Heart right ventricle (tissue), 16 donors: ENCODE measurements at regions not wholly inside any gene's neighbourhood (a gene's known extent, or its start where the extent isn't known, plus 50 kb on each side); places are given as distances from the start of the nearest gene placed in this dataset.

ENCODE experiments used
- ATAC-seq, 8 donors: fragments of 200-7000 bp; cut with Tn5 transposase; one replicate each; pipeline ENCODE4 v1.9.1; 2020; ENCODE audit warnings: mild to moderate bottlenecking in 8 of 8, moderate library complexity in 8 of 8, moderate number of reproducible peaks in 1 of 8
- DNase-seq, 2 donors: peaks; one replicate each; pipeline ENCODE4 v3.0.0-alpha.2; 2020
- H3K27ac ChIP-seq, 10 donors: fragments of 200-600 bp; sonication (generic) in 2 of 10; one replicate each; pipeline versions ENCODE4 v1.5.0 to v1.8.0; 2020 to 2022; ENCODE audit warnings: mild to moderate bottlenecking in 3 of 10
- H3K27me3 ChIP-seq, 7 donors: fragments of 200-600 bp; one replicate each; pipeline ENCODE4 v1.8.0; 2021 to 2022; ENCODE audit warnings: mild to moderate bottlenecking in 2 of 7
- H3K36me3 ChIP-seq, 9 donors: fragments of 200-600 bp; sonication (generic) in 1 of 9; one replicate each; pipeline versions ENCODE4 v1.5.0 to v1.8.0; 2020 to 2022; ENCODE audit warnings: mild to moderate bottlenecking in 2 of 9
- H3K4me1 ChIP-seq, 9 donors: fragments of 200-600 bp; sonication (generic) in 1 of 9; one replicate each; pipeline versions ENCODE4 v1.5.0 to v1.8.0; 2020 to 2022; ENCODE audit warnings: mild to moderate bottlenecking in 4 of 9
- H3K4me3 ChIP-seq, 10 donors: fragments of 200-600 bp; sonication (generic) in 2 of 10; one replicate each; pipeline versions ENCODE4 v1.5.0 to v1.8.0; 2020 to 2022; ENCODE audit warnings: mild to moderate bottlenecking in 7 of 10, moderate library complexity in 2 of 10
- H3K9me3 ChIP-seq, 11 donors: fragments of 200-600 bp in 10 of 11; sonication (generic) in 2 of 11; one replicate each; pipeline versions ENCODE4 v1.5.0 to v1.8.0; 2013 to 2022; ENCODE audit warnings: mild to moderate bottlenecking in 2 of 11, control low read depth in 1 of 11, moderate library complexity in 1 of 11
- CTCF ChIP-seq, 9 donors: fragments of 200-600 bp; sonication (generic) in 2 of 9; IDR thresholded peaks; one replicate each; pipeline versions ENCODE4 v1.5.0 to v1.8.0; 2021 to 2022; ENCODE audit warnings: antibody characterized with exemption in 9 of 9, mild to moderate bottlenecking in 5 of 9, moderate library complexity in 1 of 9
- WGBS, 2 donors: extraction: QIAGEN DNeasy Blood & Tissue Kit; methylation state at CpG; one replicate each; pipeline ENCODE4 v1.1.7; 2013; ENCODE audit warnings: inconsistent platforms in 1 of 2; 5-methylcytosine and 5-hydroxymethylcytosine counted together
- intact Hi-C, 10 donors: fragments of 100-400 bp; cut with DNase I; formaldehyde crosslinking; loops; one replicate each; pipeline versions ENCODE4 v1.11.1 to v1.14.2; 2022
- donor health status: Arrhythmogenic right ventricular cardiomyopathy.
- donor health status: ischemic (EF 13 %, LVEDD 7.1; RV severe dilation, severe dysfunction).
- donor health status: healthy with polysubstance abuse.
- donor health status: DM: no; HTN: yes; CAD: no.
- donor health status: DM: no; HTN: no; CAD: no.
- donor health status: ischemic (EF 25% LVEDD 6.9; RV normal size, moderate dysfunction).
- donor health status: ischemic (EF 25% LVEDD 5.7; RV mildly dilated, moderate dysfunction).
- donor health status: healthy.
- donor health status: DM: yes; HTN: yes; CAD: no.
- donor health status: Ischemic cardiomyopathy.
- donor health status: ischemic (EF 35%, LVEDD 5.7; RV mildly dilated, moderate dysfunction).
- donor health status: nonischemic (EF 11% LVEDD 7.7; RV severe dilation, severe dysfunction).
- donor health status: DM: yes; HTN: yes; CAD: no.
- donor health status: PGD.
- donor health status: ischemic (EF 29% LVEDD 5.4; RV normal size, mild dysfunction).
- donor health status: nonischemic (EF 23%, LVEDD 6.1; RV moderate dilation, normal function).

DNA sequence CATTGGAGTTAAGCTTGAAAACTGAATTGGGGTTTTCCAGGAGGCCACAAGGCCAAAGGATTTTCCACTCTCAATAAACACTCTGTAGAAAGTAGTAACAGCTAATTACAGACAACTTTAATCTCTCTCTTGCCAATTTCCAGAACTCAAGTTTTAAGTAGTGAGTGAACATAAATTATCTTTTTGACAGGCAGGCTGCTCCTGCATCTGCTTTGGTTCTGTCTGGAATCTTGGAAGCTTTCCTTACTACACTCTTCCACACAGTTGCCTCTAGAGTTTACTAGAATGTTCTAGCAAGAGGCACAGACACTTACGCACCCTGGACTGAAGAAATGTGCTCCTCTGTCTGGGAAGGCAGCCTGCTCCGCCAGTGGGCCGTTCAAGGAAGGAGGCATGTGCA, 90.5 kb upstream of the WAC start:
- intact Hi-C loops, result no loop called here
- Histone ChIP-seq H3K4me1 (no peaks in the 10 kb centered on the region), H3K4me3 (no peak overlapping the region), H3K36me3 (no peaks in the 10 kb centered on the region), H3K9me3 (no peaks in the 10 kb centered on the region), H3K27ac (no peak overlapping the region), H3K27me3 (peaks cover 0 to 4% (median 0%) of the 10 kb centered on the region in 7 donors)
- WGBS, 2 donors, result 85 to 86% methylated on average over 3 of the region's 3 CpGs
- no peak for ATAC-seq
- no peak for TF ChIP-seq CTCF (IDR thresholded peaks at IDR 0.05)
- no peak for DNase-seq

DNA sequence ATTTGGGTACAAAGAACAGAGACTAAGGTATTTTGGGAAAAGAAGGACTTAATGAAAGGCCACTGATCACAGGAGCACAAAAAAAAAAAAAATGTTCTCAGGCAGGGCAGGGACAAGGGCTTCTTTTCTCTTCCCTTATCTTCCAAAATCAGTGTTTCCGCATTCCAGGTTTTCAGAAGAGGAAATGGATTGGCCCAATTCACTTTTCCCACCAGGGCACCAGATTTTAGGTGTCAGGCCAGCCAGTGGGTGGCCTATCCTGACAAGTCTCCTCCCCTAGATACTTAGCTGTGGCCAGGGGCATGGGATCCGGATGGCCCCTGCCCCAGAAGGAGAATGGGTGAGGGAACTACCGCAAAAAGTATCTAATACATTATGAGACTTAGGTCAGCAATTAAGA, 88.9 kb upstream of the WAC start:
- no peak overlapping the region for H3K27ac ChIP-seq
- no peak for TF ChIP-seq CTCF (IDR thresholded peaks at IDR 0.05)
- no peaks in the 10 kb centered on the region for H3K4me1 ChIP-seq
- peaks cover 0 to 3% (median 0%) of the 10 kb centered on the region in 7 donors for H3K27me3 ChIP-seq
- 63 to 86% methylated on average over 3 of the region's 3 CpGs for WGBS, 2 donors
- no peak for ATAC-seq
- no peak for DNase-seq
- H3K4me3 ChIP-seq, result no peak overlapping the region
- H3K9me3 ChIP-seq, result no peaks in the 10 kb centered on the region
- intact Hi-C loops, result no loop called here
- H3K36me3 ChIP-seq, result no peaks in the 10 kb centered on the region

DNA sequence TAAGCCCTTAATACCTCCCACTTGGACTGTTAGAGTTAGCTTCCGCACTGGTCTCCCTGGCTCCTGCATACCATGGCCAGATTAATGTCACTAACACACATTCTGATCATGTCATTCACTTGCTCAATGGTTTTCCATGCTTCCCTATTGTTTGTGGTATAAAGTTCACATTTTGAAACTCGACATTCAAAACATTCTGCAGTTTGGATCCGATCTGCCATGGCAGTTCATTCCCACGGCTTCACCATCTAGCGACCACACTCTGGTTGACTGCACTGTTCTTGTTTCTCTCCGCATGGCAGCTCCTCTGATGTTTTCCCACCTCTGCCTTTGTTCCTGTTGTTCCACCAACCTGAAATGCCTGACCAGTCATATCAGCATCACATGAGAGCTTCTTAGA, 87.4 kb upstream of the WAC start:
- DNase-seq (no peak), ATAC-seq (no peak)
- Histone ChIP-seq H3K4me1 (no peaks in the 10 kb centered on the region), H3K9me3 (no peaks in the 10 kb centered on the region), H3K27me3 (no peaks in the 10 kb centered on the region), H3K4me3 (no peak overlapping the region), H3K27ac (no peak overlapping the region), H3K36me3 (no peaks in the 10 kb centered on the region)
- WGBS, 2 donors, result 90 to 91% methylated on average over 6 of the region's 6 CpGs
- intact Hi-C loops, result no loop called here
- no peak for TF ChIP-seq CTCF (IDR thresholded peaks at IDR 0.05)

GRCh38 chr10:28449382-28449781, 83.5 kb upstream of the WAC start:
- Histone ChIP-seq H3K27me3 (no peaks in the 10 kb centered on the region), H3K36me3 (no peaks in the 10 kb centered on the region), H3K4me1 (no peaks in the 10 kb centered on the region), H3K4me3 (no peak overlapping the region), H3K27ac (no peak overlapping the region), H3K9me3 (peaks cover 0 to 10% (median 0%) of the 10 kb centered on the region in 11 donors)
- TF ChIP-seq CTCF (IDR thresholded peaks at IDR 0.05), result no peak
- DNase-seq (no peak), ATAC-seq (no peak)
- intact Hi-C loops, result no loop called here
- 79 to 91% methylated on average over 1 of the region's 1 CpG for WGBS, 2 donors

GRCh38 chr10:28449926-28450325, 83.0 kb upstream of the WAC start:
- ATAC-seq (no peak), DNase-seq (no peak)
- Histone ChIP-seq H3K4me3 (no peak overlapping the region), H3K27ac (no peak overlapping the region), H3K9me3 (peaks cover 0 to 13% (median 0%) of the 10 kb centered on the region in 11 donors), H3K4me1 (no peaks in the 10 kb centered on the region), H3K27me3 (no peaks in the 10 kb centered on the region), H3K36me3 (no peaks in the 10 kb centered on the region)
- TF ChIP-seq CTCF (IDR thresholded peaks at IDR 0.05), result no peak
- intact Hi-C loops, result no loop called here
- 66 to 73% methylated on average over 1 of the region's 1 CpG for WGBS, 2 donors
